ENCODE measurements at regions not wholly inside any gene's neighbourhood (a gene's known extent, or its start where the extent isn't known, plus 50 kb on each side); places are given as distances from the start of the nearest gene placed in this dataset.

GRCh38 chr7:149608168-149608567 is 110.6 kb upstream of the ZNF746 start:
- TF ChIP-seq GABPA (IDR thresholded peaks at IDR 0.05; ENCODE audit: low read depth), result no peak
- TF ChIP-seq CTCF (IDR thresholded peaks at IDR 0.05; ENCODE audit: insufficient read depth, low read length), result no peak
- no peak for TF ChIP-seq POLR2AphosphoS5 (IDR thresholded peaks at IDR 0.05; ENCODE audit: low read depth)
- no peak for TF ChIP-seq REST (IDR thresholded peaks at IDR 0.05; ENCODE audit: insufficient replicate concordance, low read depth)
- Histone ChIP-seq H3K4me3 (replicated peaks; ENCODE audit: insufficient read depth, low read length) (no peak overlapping the region), H3K27ac (replicated peaks) (no peak overlapping the region)

GRCh38 chr7:149607683-149608082 is 110.1 kb upstream of the ZNF746 start:
- H3K4me3 ChIP-seq (replicated peaks; ENCODE audit: insufficient read depth, low read length), result no peak overlapping the region
- no peak for DNase-seq (ENCODE audit: low read depth in 1 of 2, low spot score in 1 of 2)
- no peak overlapping the region for H3K27ac ChIP-seq (replicated peaks)
- H3K27me3 ChIP-seq (ENCODE audit: insufficient read depth, poor library complexity, severe bottlenecking), result no peaks in the 10 kb centered on the region
- TF ChIP-seq CTCF (IDR thresholded peaks at IDR 0.05; ENCODE audit: insufficient read depth, low read length), result no peak
- TF ChIP-seq GABPA (IDR thresholded peaks at IDR 0.05; ENCODE audit: low read depth), result no peak
- no peak for TF ChIP-seq SPI1 (IDR thresholded peaks at IDR 0.05; ENCODE audit: borderline replicate concordance, low read depth)
- TF ChIP-seq POLR2AphosphoS5 (IDR thresholded peaks at IDR 0.05; ENCODE audit: low read depth), result no peak
- no peak for TF ChIP-seq REST (IDR thresholded peaks at IDR 0.05; ENCODE audit: insufficient replicate concordance, low read depth)

More at GRCh38 chr7:149608168-149608567, 110.6 kb upstream of the ZNF746 start:
- no peak for DNase-seq (ENCODE audit: low read depth in 1 of 2, low spot score in 1 of 2)
- H3K27me3 ChIP-seq (ENCODE audit: insufficient read depth, poor library complexity, severe bottlenecking), result no peaks in the 10 kb centered on the region

GRCh38 chr7:149606826-149607225 is 109.2 kb upstream of the ZNF746 start:
- TF ChIP-seq POLR2AphosphoS5 (IDR thresholded peaks at IDR 0.05; ENCODE audit: low read depth) (no peak), CTCF (IDR thresholded peaks at IDR 0.05; ENCODE audit: insufficient read depth, low read length) (no peak), REST (IDR thresholded peaks at IDR 0.05; ENCODE audit: insufficient replicate concordance, low read depth) (no peak), GABPA (IDR thresholded peaks at IDR 0.05; ENCODE audit: low read depth) (no peak), SPI1 (IDR thresholded peaks at IDR 0.05; ENCODE audit: borderline replicate concordance, low read depth) (no peak)
- DNase-seq (ENCODE audit: low read depth in 1 of 2, low spot score in 1 of 2), result no peak
- H3K4me3 ChIP-seq (replicated peaks; ENCODE audit: insufficient read depth, low read length), result no peak overlapping the region
- H3K27me3 ChIP-seq (ENCODE audit: insufficient read depth, poor library complexity, severe bottlenecking), result no peaks in the 10 kb centered on the region
- H3K27ac ChIP-seq (replicated peaks), result no peak overlapping the region
